Caco-2 (cell line): ENCODE measurements at regions not wholly inside any gene's neighbourhood (a gene's known extent, or its start where the extent isn't known, plus 50 kb on each side); places are given as distances from the start of the nearest gene placed in this dataset.

Experiments used
- BruUV-seq: library from RNA; stranded (reverse); fragments of 400-500 nt; replicated peaks from 2 replicates; lab custom pipeline; 2021; lab: Mats Ljungman, UMichigan
- CTCF ChIA-PET: fragments of 300-600 bp; sonication (Branson Sonifier 250); formaldehyde crosslinking; loops from one replicate; lab custom pipeline; 2022; ENCODE audit warnings: antibody characterized with exemption; lab: Charles Lee
- POLR2A ChIA-PET: fragments of 300-600 bp; sonication (Branson Sonifier 250); formaldehyde crosslinking; loops from one replicate; lab custom pipeline; 2022; ENCODE audit warnings: antibody characterized with exemption; lab: Charles Lee
- DNase-seq, 2 experiments: peaks; one replicate each; pipeline versions ENCODE4 v3.0.0 to v3.0.0-alpha.2; 2020 to 2022
- H3K27me3 ChIP-seq: replicated peaks from 2 replicates; pipeline ENCODE4 v1.6.0; 2011; ENCODE audit warnings: low read length; ENCODE audit not compliant: control insufficient read depth, insufficient read depth
- H3K36me3 ChIP-seq: 2 replicates; pipeline ENCODE4 v1.5.1; 2011; ENCODE audit warnings: low read length; ENCODE audit not compliant: control insufficient read depth, insufficient read depth
- H3K4me1 ChIP-seq: fragments of 250-450 bp; sonication (Bioruptor Pico); 2 replicates; pipeline ENCODE4 v1.5.1; 2020; ENCODE audit warnings: mild to moderate bottlenecking
- H3K4me3 ChIP-seq: 2 replicates; pipeline ENCODE4 v1.5.1; 2011; ENCODE audit warnings: low read depth, mild to moderate bottlenecking, control low read depth, low read length
- H3K9me3 ChIP-seq: fragments of 250-450 bp; sonication (Bioruptor Pico); 2 replicates; pipeline ENCODE4 v1.5.1; 2020; ENCODE audit warnings: mild to moderate bottlenecking, moderate library complexity
- H3K27ac Mint-ChIP-seq: one replicate; pipeline ENCODE4 v1.8.0; 2022; ENCODE audit warnings: mixed read lengths; ENCODE audit not compliant: unreplicated experiment
- H3K27me3 Mint-ChIP-seq: one replicate; pipeline ENCODE4 v1.8.0; 2022; ENCODE audit warnings: mixed read lengths; ENCODE audit not compliant: insufficient read depth, unreplicated experiment
- H3K36me3 Mint-ChIP-seq: one replicate; pipeline ENCODE4 v1.8.0; 2022; ENCODE audit warnings: mild to moderate bottlenecking, mixed read lengths; ENCODE audit not compliant: insufficient read depth, unreplicated experiment
- H3K4me1 Mint-ChIP-seq: one replicate; pipeline ENCODE4 v1.8.0; 2022; ENCODE audit warnings: low read depth, mixed read lengths; ENCODE audit not compliant: unreplicated experiment
- H3K4me3 Mint-ChIP-seq: one replicate; pipeline ENCODE4 v1.8.0; 2022; ENCODE audit warnings: mild to moderate bottlenecking, moderate library complexity, mixed read lengths; ENCODE audit not compliant: unreplicated experiment
- H3K9me3 Mint-ChIP-seq: one replicate; pipeline ENCODE4 v1.8.0; 2022; ENCODE audit warnings: mixed read lengths; ENCODE audit not compliant: unreplicated experiment
- CTCF ChIP-seq, 2 experiments: fragments of 200-600 bp in 1 of 2; IDR thresholded peaks; 1 replicate in 1 of 2; 2 replicates in 1 of 2; pipeline versions ENCODE4 v1.5.1 to v1.8.0; 2011 to 2022; ENCODE audit warnings: antibody characterized with exemption in 1 of 2, control low read depth in 1 of 2, inconsistent platforms in 1 of 2, low read depth in 1 of 2, low read length in 1 of 2, mild to moderate bottlenecking in 1 of 2, moderate library complexity in 1 of 2; ENCODE audit not compliant: insufficient read depth in 1 of 2, severe bottlenecking in 1 of 2, unreplicated experiment in 1 of 2
- intact Hi-C: fragments of 100-400 bp; cut with micrococcal nuclease; formaldehyde crosslinking; loops from one replicate; pipeline ENCODE4 v1.10.0; 2022; ENCODE audit not compliant: unreplicated experiment

- no peaks in the 10 kb centered on the region for H3K9me3 Mint-ChIP-seq
- H3K4me3 Mint-ChIP-seq = no peak overlapping the region
- POLR2A ChIA-PET = no interaction called here
- Histone ChIP-seq H3K36me3 (no peaks in the 10 kb centered on the region), H3K4me1 (no peaks in the 10 kb centered on the region), H3K27me3 (no peaks in the 10 kb centered on the region), H3K4me3 (no peak overlapping the region), H3K9me3 (no peaks in the 10 kb centered on the region)
- H3K27me3 Mint-ChIP-seq = no peaks in the 10 kb centered on the region
- H3K36me3 Mint-ChIP-seq = no peaks in the 10 kb centered on the region
- no TSS peak for BruUV-seq
- DNase-seq = no peak
- intact Hi-C loops = no loop called here
- CTCF ChIA-PET = no interaction called here
- H3K27ac Mint-ChIP-seq = no peak overlapping the region
- H3K4me1 Mint-ChIP-seq = no peaks in the 10 kb centered on the region
- TF ChIP-seq CTCF (IDR thresholded peaks at IDR 0.05; ENCODE audit: insufficient read depth in 1 of 2, low read depth in 1 of 2, low read length in 1 of 2, severe bottlenecking in 1 of 2, unreplicated experiment in 1 of 2) = no peak
Measured at GRCh38 chr18:77397056-77397455, 147.4 kb downstream of the GALR1 start.

DNA sequence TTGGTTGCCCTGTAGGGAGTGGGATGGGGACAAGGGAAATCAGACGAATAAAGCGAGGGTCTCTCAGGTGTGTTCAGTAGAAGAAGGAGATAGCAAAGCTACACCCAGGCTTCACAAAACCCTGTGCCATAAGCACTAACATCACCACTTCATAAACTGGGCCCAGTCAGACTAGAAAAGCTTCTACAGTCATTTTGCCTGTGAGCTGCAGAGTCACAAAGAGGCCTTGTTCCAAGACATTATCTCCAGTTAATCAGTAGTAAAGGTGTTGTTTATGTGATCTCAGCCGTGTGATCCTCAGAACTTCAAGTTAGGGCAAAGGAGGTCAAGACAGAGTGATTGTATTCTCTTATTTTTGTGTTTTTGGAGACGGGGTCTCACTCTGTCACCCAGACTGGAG is 148.0 kb downstream of the GALR1 start:
- Histone ChIP-seq H3K27me3 (no peaks in the 10 kb centered on the region), H3K36me3 (no peaks in the 10 kb centered on the region), H3K4me3 (no peak overlapping the region), H3K9me3 (no peaks in the 10 kb centered on the region), H3K4me1 (no peaks in the 10 kb centered on the region)
- CTCF ChIA-PET = no interaction called here
- Mint-ChIP-seq H3K27me3 (no peaks in the 10 kb centered on the region), H3K9me3 (no peaks in the 10 kb centered on the region), H3K36me3 (no peaks in the 10 kb centered on the region), H3K4me1 (no peaks in the 10 kb centered on the region), H3K4me3 (no peak overlapping the region), H3K27ac (no peak overlapping the region)
- intact Hi-C loops = no loop called here
- no peak for TF ChIP-seq CTCF (IDR thresholded peaks at IDR 0.05; ENCODE audit: insufficient read depth in 1 of 2, low read depth in 1 of 2, low read length in 1 of 2, severe bottlenecking in 1 of 2, unreplicated experiment in 1 of 2)
- no TSS peak for BruUV-seq
- POLR2A ChIA-PET = no interaction called here
- no peak for DNase-seq

DNA sequence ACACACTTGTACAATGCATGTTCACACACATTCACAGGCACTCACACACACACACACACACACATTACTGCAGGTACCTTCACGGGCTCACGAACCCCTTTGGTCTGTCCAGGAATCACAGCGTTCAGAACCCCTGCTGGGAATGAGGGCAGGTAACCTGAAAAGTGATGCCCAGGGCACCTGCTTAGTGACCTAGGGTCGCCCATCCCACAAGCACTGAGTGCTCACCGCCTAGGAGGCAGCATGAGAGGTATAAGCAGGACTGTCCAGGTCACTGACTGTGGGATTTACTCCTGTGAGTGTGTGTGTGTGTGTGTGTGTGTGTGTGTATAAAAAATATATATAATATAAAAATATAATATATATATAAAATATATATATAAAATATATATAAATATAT is 150.9 kb downstream of the GALR1 start:
- H3K27me3 Mint-ChIP-seq = no peaks in the 10 kb centered on the region
- Histone ChIP-seq H3K9me3 (no peaks in the 10 kb centered on the region), H3K4me1 (no peaks in the 10 kb centered on the region), H3K36me3 (no peaks in the 10 kb centered on the region), H3K4me3 (no peak overlapping the region), H3K27me3 (no peaks in the 10 kb centered on the region)
- POLR2A ChIA-PET = no interaction called here
- no peaks in the 10 kb centered on the region for H3K9me3 Mint-ChIP-seq
- H3K4me1 Mint-ChIP-seq = no peaks in the 10 kb centered on the region
- TF ChIP-seq CTCF (IDR thresholded peaks at IDR 0.05; ENCODE audit: insufficient read depth in 1 of 2, low read depth in 1 of 2, low read length in 1 of 2, severe bottlenecking in 1 of 2, unreplicated experiment in 1 of 2) = no peak
- no peak overlapping the region for H3K4me3 Mint-ChIP-seq
- CTCF ChIA-PET = no interaction called here
- no peak for DNase-seq
- no TSS peak for BruUV-seq
- H3K27ac Mint-ChIP-seq = no peak overlapping the region
- intact Hi-C loops = no loop called here
- H3K36me3 Mint-ChIP-seq = no peaks in the 10 kb centered on the region
